ENCODE measurements at regions not wholly inside any gene's neighbourhood (a gene's known extent, or its start where the extent isn't known, plus 50 kb on each side); places are given as distances from the start of the nearest gene placed in this dataset.
"Not testable (repeated sequence)": the region's sequence is repeated elsewhere in the genome, so short reads cannot be mapped to it uniquely, and the experiment has no call there.

GRCh38 chrX:83749736-83750135 is 111.2 kb upstream of the CYLC1 start:
- not testable (repeated sequence) for DNase-seq

DNA sequence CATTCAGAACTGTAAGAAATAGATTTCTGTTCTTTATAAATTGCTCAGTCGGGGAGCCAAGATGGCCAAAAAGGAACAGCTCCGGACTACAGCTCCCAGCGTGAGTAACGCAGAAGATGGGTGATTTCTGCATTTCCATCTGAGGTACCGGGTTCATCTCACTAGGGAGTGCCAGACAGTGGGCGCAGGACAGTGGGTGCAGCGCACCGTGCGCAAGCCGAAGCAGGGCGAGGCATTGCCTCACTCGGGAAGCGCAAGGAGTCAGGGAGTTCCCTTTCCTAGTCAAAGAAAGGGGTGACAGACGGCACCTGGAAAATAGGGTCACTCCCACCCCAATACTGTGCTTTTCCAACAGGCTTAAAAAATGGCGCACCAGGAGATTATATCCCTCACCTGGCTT is 110.5 kb upstream of the CYLC1 start:
- not testable (repeated sequence) for DNase-seq

DNA sequence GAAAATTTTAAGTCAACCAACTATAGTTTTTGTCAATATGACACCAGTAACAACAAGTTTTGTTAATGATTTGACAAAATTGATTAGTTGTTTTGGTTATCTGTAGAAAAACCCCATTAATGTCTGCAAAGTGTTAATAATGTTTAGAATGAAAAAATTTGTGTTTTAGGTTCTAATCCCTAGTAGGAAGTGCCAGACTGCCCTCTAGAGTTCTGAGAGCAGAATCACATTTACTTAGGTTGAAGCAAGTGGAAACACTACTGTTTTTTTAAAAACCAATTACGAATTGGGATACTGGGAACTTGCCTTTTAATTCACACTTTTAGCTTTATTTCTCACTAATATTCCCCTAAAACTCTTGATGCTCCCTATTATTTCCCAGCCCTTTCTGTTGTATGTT is 101.1 kb upstream of the CYLC1 start:
- peak; percentile 42 for DNase-seq

DNA sequence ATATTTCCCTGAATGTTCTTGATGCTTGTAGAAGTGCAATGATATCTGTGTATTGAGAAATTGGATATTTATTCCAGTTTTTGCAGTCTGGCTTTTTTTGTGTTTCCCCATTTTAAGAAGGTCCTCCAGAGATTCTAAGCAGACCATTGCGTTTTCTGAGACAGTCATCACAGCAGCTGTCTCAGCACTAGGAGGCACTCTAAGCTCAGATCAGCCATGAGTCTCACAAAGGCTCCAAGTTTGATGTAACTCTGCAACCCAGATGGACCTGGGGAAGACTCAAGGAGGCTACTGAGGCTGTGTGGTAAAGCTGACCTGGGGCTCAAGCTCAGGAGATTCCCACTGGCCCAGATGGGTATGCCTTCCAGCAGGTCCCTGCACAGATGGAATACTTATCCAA is 89.3 kb upstream of the CYLC1 start:
- no peak for DNase-seq

Data from OCI-M1 (cell line).